Osteocyte (in vitro differentiated cells): ENCODE measurements at regions not wholly inside any gene's neighbourhood (a gene's known extent, or its start where the extent isn't known, plus 50 kb on each side); places are given as distances from the start of the nearest gene placed in this dataset.

Source experiments
- DNase-seq: peaks from one replicate; pipeline ENCODE4 v3.0.0; 2021; ENCODE audit warnings: mixed read lengths; ENCODE audit not compliant: unreplicated experiment; ENCODE audit errors: extremely low spot score
- H3K27ac Mint-ChIP-seq: one replicate; pipeline ENCODE4 v1.8.0; 2021; ENCODE audit warnings: mild to moderate bottlenecking, mixed read lengths; ENCODE audit not compliant: unreplicated experiment
- H3K27me3 Mint-ChIP-seq: one replicate; pipeline ENCODE4 v1.8.0; 2021; ENCODE audit warnings: mixed read lengths; ENCODE audit not compliant: unreplicated experiment
- H3K36me3 Mint-ChIP-seq: one replicate; pipeline ENCODE4 v1.8.0; 2021; ENCODE audit warnings: mixed read lengths; ENCODE audit not compliant: unreplicated experiment
- H3K4me1 Mint-ChIP-seq: one replicate; pipeline ENCODE4 v1.8.0; 2021; ENCODE audit warnings: mixed read lengths; ENCODE audit not compliant: unreplicated experiment
- H3K4me3 Mint-ChIP-seq: one replicate; pipeline ENCODE4 v1.8.0; 2021; ENCODE audit warnings: mild to moderate bottlenecking, moderate library complexity, mixed read lengths; ENCODE audit not compliant: unreplicated experiment
- H3K9me3 Mint-ChIP-seq: one replicate; pipeline ENCODE4 v1.8.0; 2021; ENCODE audit warnings: mixed read lengths; ENCODE audit not compliant: unreplicated experiment
- TF ChIP-seq, protein P1 (sequence below): fragments of 200-600 bp; sonication (generic); IDR thresholded peaks from 2 replicates; pipeline ENCODE4 v1.5.0; 2021; ENCODE audit warnings: antibody characterized with exemption, mild to moderate bottlenecking, moderate library complexity

- TF ChIP-seq, protein P1, sequence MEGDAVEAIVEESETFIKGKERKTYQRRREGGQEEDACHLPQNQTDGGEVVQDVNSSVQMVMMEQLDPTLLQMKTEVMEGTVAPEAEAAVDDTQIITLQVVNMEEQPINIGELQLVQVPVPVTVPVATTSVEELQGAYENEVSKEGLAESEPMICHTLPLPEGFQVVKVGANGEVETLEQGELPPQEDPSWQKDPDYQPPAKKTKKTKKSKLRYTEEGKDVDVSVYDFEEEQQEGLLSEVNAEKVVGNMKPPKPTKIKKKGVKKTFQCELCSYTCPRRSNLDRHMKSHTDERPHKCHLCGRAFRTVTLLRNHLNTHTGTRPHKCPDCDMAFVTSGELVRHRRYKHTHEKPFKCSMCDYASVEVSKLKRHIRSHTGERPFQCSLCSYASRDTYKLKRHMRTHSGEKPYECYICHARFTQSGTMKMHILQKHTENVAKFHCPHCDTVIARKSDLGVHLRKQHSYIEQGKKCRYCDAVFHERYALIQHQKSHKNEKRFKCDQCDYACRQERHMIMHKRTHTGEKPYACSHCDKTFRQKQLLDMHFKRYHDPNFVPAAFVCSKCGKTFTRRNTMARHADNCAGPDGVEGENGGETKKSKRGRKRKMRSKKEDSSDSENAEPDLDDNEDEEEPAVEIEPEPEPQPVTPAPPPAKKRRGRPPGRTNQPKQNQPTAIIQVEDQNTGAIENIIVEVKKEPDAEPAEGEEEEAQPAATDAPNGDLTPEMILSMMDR = no peak
- DNase-seq = no peak
- H3K9me3 Mint-ChIP-seq = no peaks in the 10 kb centered on the region
- no peak overlapping the region for H3K4me3 Mint-ChIP-seq
- no peak overlapping the region for H3K27ac Mint-ChIP-seq
- no peaks in the 10 kb centered on the region for H3K4me1 Mint-ChIP-seq
- no peaks in the 10 kb centered on the region for H3K36me3 Mint-ChIP-seq
- H3K27me3 Mint-ChIP-seq = peaks cover 8% of the 10 kb centered on the region
Measured at GRCh38 chr5:164020116-164020515, 514.7 kb downstream of the MAT2B start.

GRCh38 chr5:164027738-164028137 is 522.3 kb downstream of the MAT2B start:
- Mint-ChIP-seq H3K4me3 (no peak overlapping the region), H3K9me3 (no peaks in the 10 kb centered on the region), H3K27me3 (peaks cover 9% of the 10 kb centered on the region), H3K36me3 (no peaks in the 10 kb centered on the region), H3K27ac (no peak overlapping the region), H3K4me1 (no peaks in the 10 kb centered on the region)
- DNase-seq = no peak
- TF ChIP-seq, protein P1 = no peak

DNA sequence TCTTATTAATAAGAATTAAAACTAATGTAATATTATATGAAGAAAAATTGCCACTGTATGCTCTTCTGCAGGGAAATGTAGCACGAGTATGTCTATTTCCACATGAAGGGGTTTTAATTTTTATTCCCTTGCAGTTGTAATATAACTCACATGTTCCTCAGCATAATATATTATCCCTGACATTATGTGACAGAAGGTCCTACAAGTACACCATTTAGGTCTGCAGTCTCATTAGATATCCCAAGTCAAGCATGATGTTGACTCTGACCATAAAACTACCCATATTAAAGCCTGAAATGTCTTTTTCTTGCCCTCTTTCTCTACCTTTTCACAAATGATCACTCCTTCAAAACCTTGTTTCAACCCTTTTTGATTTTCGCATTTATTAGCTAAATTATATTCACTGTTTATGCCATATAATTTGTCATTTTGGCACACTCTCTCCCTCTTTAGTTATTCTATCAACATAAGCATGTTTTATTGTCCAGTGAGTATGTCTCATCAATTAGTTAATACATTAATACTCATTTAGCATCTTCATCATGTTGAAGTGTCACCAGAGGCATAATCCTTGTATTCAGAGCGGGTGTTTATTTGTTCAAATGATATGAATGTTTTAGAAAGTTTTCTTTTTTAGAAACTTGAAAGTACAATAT is 532.8 kb downstream of the MAT2B start:
- Mint-ChIP-seq H3K4me3 (no peak overlapping the region), H3K36me3 (no peaks in the 10 kb centered on the region), H3K4me1 (no peaks in the 10 kb centered on the region), H3K9me3 (no peaks in the 10 kb centered on the region), H3K27me3 (no peaks in the 10 kb centered on the region), H3K27ac (no peak overlapping the region)
- DNase-seq = no peak
- TF ChIP-seq, protein P1 = no peak

DNA sequence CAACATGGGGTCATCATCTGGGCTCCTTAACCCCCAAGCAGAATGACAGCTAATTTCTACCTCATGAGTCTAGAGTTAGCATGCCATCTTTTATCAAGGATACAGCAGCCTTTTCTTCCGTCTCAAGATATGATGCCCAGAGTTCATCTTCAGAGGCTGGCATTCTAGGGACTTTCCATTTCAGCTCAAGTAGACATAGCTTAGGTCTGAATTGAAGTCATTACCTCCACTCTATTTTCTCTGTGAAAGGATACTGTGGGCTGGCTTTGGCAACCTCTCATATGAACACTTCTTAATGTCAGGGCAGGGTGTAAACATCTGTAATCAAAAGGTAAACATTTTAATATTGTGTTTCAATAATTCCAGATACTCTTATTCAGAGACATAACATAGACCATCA is 535.7 kb downstream of the MAT2B start:
- H3K27ac Mint-ChIP-seq = no peak overlapping the region
- TF ChIP-seq, protein P1 = no peak
- no peak for DNase-seq
- no peaks in the 10 kb centered on the region for H3K9me3 Mint-ChIP-seq
- no peaks in the 10 kb centered on the region for H3K27me3 Mint-ChIP-seq
- H3K4me3 Mint-ChIP-seq = no peak overlapping the region
- H3K36me3 Mint-ChIP-seq = no peaks in the 10 kb centered on the region
- no peaks in the 10 kb centered on the region for H3K4me1 Mint-ChIP-seq

DNA sequence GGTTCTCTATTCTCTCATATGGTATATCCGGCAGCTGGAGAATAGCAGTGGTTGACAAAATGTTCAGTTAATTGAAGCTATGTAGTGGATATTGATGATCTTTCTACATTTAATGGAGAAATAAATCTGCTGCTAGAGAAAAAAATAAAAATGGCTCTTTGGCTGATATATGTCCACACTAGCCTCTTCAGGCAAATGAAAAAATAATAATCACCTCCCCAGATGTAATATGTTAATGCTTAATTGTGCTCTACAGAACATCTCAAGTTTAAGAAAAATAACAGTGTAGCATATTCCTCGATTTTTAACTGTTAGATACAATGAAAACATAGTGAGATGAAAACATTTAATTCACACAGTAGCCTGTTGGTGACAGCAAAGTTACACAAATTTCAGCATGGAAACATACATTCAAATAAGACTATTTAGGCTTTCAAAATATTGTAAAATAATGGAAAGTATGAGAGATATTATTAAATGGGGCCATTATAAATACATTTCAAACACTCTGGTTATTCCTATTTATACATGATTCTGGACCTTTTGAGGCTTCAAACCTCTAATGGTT is 543.0 kb downstream of the MAT2B start:
- H3K36me3 Mint-ChIP-seq = no peaks in the 10 kb centered on the region
- no peaks in the 10 kb centered on the region for H3K27me3 Mint-ChIP-seq
- no peaks in the 10 kb centered on the region for H3K9me3 Mint-ChIP-seq
- H3K4me3 Mint-ChIP-seq = no peak overlapping the region
- DNase-seq = no peak
- H3K27ac Mint-ChIP-seq = no peak overlapping the region
- H3K4me1 Mint-ChIP-seq = no peaks in the 10 kb centered on the region
- TF ChIP-seq, protein P1 = peak; percentile 53
